ENCODE measurements at regions not wholly inside any gene's neighbourhood (a gene's known extent, or its start where the extent isn't known, plus 50 kb on each side); places are given as distances from the start of the nearest gene placed in this dataset.

GRCh38 chr6:14190929-14191224 lies 73.3 kb downstream of the CD83 start:
- Histone ChIP-seq H3K27ac (ENCODE audit: low read length) (no peak overlapping the region), H3K9ac (ENCODE audit: low read length) (no peak overlapping the region), H3K27me3 (replicated peaks; ENCODE audit: insufficient read depth, low read length) (no peaks in the 10 kb centered on the region), H2AFZ (ENCODE audit: low read length) (no peak overlapping the region), H3K36me3 (replicated peaks; ENCODE audit: insufficient read depth, low read length) (no peaks in the 10 kb centered on the region), H3K9me3 (replicated peaks; ENCODE audit: insufficient read depth, low read length) (no peaks in the 10 kb centered on the region), H3K9me2 (replicated peaks; ENCODE audit: insufficient read depth, low read length) (no peaks in the 10 kb centered on the region), H3K4me2 (ENCODE audit: low read depth, low read length) (no peak overlapping the region), H3K79me2 (ENCODE audit: low read length) (no peaks in the 10 kb centered on the region), H4K20me1 (ENCODE audit: insufficient read depth, low read length) (no peaks in the 10 kb centered on the region), H3F3A (ENCODE audit: insufficient read depth, low read length) (no peaks in the 10 kb centered on the region), H3K4me1 (ENCODE audit: low read length) (no peaks in the 10 kb centered on the region), H3K4me3 (ENCODE audit: low read length) (no peak overlapping the region)
- DNase-seq, result no peak
- no peak for TF ChIP-seq EZH2phosphoT487 (IDR thresholded peaks at IDR 0.05; ENCODE audit: low read length)
- no peak for TF ChIP-seq CTCF (IDR thresholded peaks at IDR 0.05; ENCODE audit: low read length)
- no peak for TF ChIP-seq EZH2 (optimal IDR thresholded peaks at IDR 0.05; ENCODE audit: low read depth, low read length)

- no peaks in the 10 kb centered on the region for H3K9me2 ChIP-seq (replicated peaks; ENCODE audit: insufficient read depth, low read length)
- H3K79me2 ChIP-seq (ENCODE audit: low read length), result no peaks in the 10 kb centered on the region
- no peak overlapping the region for H3K4me2 ChIP-seq (ENCODE audit: low read depth, low read length)
- H3K27me3 ChIP-seq (replicated peaks; ENCODE audit: insufficient read depth, low read length), result no peaks in the 10 kb centered on the region
- no peaks in the 10 kb centered on the region for H4K20me1 ChIP-seq (ENCODE audit: insufficient read depth, low read length)
- no peaks in the 10 kb centered on the region for H3K9me3 ChIP-seq (replicated peaks; ENCODE audit: insufficient read depth, low read length)
- no peak for TF ChIP-seq CTCF (IDR thresholded peaks at IDR 0.05; ENCODE audit: low read length)
- no peak for TF ChIP-seq EZH2 (optimal IDR thresholded peaks at IDR 0.05; ENCODE audit: low read depth, low read length)
- TF ChIP-seq EZH2phosphoT487 (IDR thresholded peaks at IDR 0.05; ENCODE audit: low read length), result no peak
- H3K9ac ChIP-seq (ENCODE audit: low read length), result no peak overlapping the region
- no peak overlapping the region for H3K4me3 ChIP-seq (ENCODE audit: low read length)
- DNase-seq, result no peak
- no peaks in the 10 kb centered on the region for H3K36me3 ChIP-seq (replicated peaks; ENCODE audit: insufficient read depth, low read length)
- H2AFZ ChIP-seq (ENCODE audit: low read length), result no peak overlapping the region
- no peaks in the 10 kb centered on the region for H3F3A ChIP-seq (ENCODE audit: insufficient read depth, low read length)
- no peaks in the 10 kb centered on the region for H3K4me1 ChIP-seq (ENCODE audit: low read length)
- no peak overlapping the region for H3K27ac ChIP-seq (ENCODE audit: low read length)
These were observed 74.2 kb downstream of the CD83 start for GRCh38 chr6:14191761-14192160.

GRCh38 chr6:14192216-14192788 lies 74.7 kb downstream of the CD83 start:
- Histone ChIP-seq H3K9me3 (replicated peaks; ENCODE audit: insufficient read depth, low read length) (no peaks in the 10 kb centered on the region), H3K27ac (ENCODE audit: low read length) (no peak overlapping the region), H3K9ac (ENCODE audit: low read length) (no peak overlapping the region), H4K20me1 (ENCODE audit: insufficient read depth, low read length) (no peaks in the 10 kb centered on the region), H3K79me2 (ENCODE audit: low read length) (no peaks in the 10 kb centered on the region), H3K36me3 (replicated peaks; ENCODE audit: insufficient read depth, low read length) (no peaks in the 10 kb centered on the region), H3F3A (ENCODE audit: insufficient read depth, low read length) (no peaks in the 10 kb centered on the region), H3K4me2 (ENCODE audit: low read depth, low read length) (no peak overlapping the region), H2AFZ (ENCODE audit: low read length) (no peak overlapping the region), H3K4me3 (ENCODE audit: low read length) (no peak overlapping the region), H3K4me1 (ENCODE audit: low read length) (no peaks in the 10 kb centered on the region), H3K9me2 (replicated peaks; ENCODE audit: insufficient read depth, low read length) (no peaks in the 10 kb centered on the region), H3K27me3 (replicated peaks; ENCODE audit: insufficient read depth, low read length) (no peaks in the 10 kb centered on the region)
- TF ChIP-seq EZH2 (optimal IDR thresholded peaks at IDR 0.05; ENCODE audit: low read depth, low read length), result no peak
- no peak for TF ChIP-seq EZH2phosphoT487 (IDR thresholded peaks at IDR 0.05; ENCODE audit: low read length)
- no peak for TF ChIP-seq CTCF (IDR thresholded peaks at IDR 0.05; ENCODE audit: low read length)
- no peak for DNase-seq

Measured in MM.1S (cell line).